ENCODE measurements at regions not wholly inside any gene's neighbourhood (a gene's known extent, or its start where the extent isn't known, plus 50 kb on each side); places are given as distances from the start of the nearest gene placed in this dataset.

GRCh38 chr17:68812876-68813584, 142.2 kb downstream of the ABCA8 start:
- TF ChIP-seq, protein P1, sequence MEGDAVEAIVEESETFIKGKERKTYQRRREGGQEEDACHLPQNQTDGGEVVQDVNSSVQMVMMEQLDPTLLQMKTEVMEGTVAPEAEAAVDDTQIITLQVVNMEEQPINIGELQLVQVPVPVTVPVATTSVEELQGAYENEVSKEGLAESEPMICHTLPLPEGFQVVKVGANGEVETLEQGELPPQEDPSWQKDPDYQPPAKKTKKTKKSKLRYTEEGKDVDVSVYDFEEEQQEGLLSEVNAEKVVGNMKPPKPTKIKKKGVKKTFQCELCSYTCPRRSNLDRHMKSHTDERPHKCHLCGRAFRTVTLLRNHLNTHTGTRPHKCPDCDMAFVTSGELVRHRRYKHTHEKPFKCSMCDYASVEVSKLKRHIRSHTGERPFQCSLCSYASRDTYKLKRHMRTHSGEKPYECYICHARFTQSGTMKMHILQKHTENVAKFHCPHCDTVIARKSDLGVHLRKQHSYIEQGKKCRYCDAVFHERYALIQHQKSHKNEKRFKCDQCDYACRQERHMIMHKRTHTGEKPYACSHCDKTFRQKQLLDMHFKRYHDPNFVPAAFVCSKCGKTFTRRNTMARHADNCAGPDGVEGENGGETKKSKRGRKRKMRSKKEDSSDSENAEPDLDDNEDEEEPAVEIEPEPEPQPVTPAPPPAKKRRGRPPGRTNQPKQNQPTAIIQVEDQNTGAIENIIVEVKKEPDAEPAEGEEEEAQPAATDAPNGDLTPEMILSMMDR (IDR thresholded peaks at IDR 0.05; ENCODE audit: insufficient read depth, low read length, poor library complexity, severe bottlenecking) = no peak
- Histone ChIP-seq H3K27me3 (replicated peaks; ENCODE audit: control insufficient read depth, insufficient read depth, low read length) (no peaks in the 10 kb centered on the region), H3K4me3 (replicated peaks; ENCODE audit: low read depth, low read length) (no peak overlapping the region), H3K36me3 (ENCODE audit: control insufficient read depth, insufficient read depth, low read length) (no peaks in the 10 kb centered on the region)
- no peak for DNase-seq (ENCODE audit: extremely low read depth, insufficient read length)

- Histone ChIP-seq H3K4me3 (replicated peaks; ENCODE audit: low read depth, low read length) (no peak overlapping the region), H3K27me3 (replicated peaks; ENCODE audit: control insufficient read depth, insufficient read depth, low read length) (no peaks in the 10 kb centered on the region), H3K36me3 (ENCODE audit: control insufficient read depth, insufficient read depth, low read length) (no peaks in the 10 kb centered on the region)
- TF ChIP-seq, protein P1 (IDR thresholded peaks at IDR 0.05; ENCODE audit: insufficient read depth, low read length, poor library complexity, severe bottlenecking) = no peak
- DNase-seq (ENCODE audit: extremely low read depth, insufficient read length) = no peak
These were observed 146.0 kb downstream of the ABCA8 start for GRCh38 chr17:68809148-68809547.

GRCh38 chr17:68807998-68808772, 147.0 kb downstream of the ABCA8 start:
- Histone ChIP-seq H3K27me3 (replicated peaks; ENCODE audit: control insufficient read depth, insufficient read depth, low read length) (no peaks in the 10 kb centered on the region), H3K36me3 (ENCODE audit: control insufficient read depth, insufficient read depth, low read length) (no peaks in the 10 kb centered on the region), H3K4me3 (replicated peaks; ENCODE audit: low read depth, low read length) (no peak overlapping the region)
- TF ChIP-seq, protein P1 (IDR thresholded peaks at IDR 0.05; ENCODE audit: insufficient read depth, low read length, poor library complexity, severe bottlenecking) = no peak
- no peak for DNase-seq (ENCODE audit: extremely low read depth, insufficient read length)

GRCh38 chr17:68805609-68806008, 149.6 kb downstream of the ABCA8 start:
- no peak for DNase-seq (ENCODE audit: extremely low read depth, insufficient read length)
- H3K36me3 ChIP-seq (ENCODE audit: control insufficient read depth, insufficient read depth, low read length) = no peaks in the 10 kb centered on the region
- H3K27me3 ChIP-seq (replicated peaks; ENCODE audit: control insufficient read depth, insufficient read depth, low read length) = no peaks in the 10 kb centered on the region
- H3K4me3 ChIP-seq (replicated peaks; ENCODE audit: low read depth, low read length) = no peak overlapping the region
- TF ChIP-seq, protein P1 (IDR thresholded peaks at IDR 0.05; ENCODE audit: insufficient read depth, low read length, poor library complexity, severe bottlenecking) = no peak

DNA sequence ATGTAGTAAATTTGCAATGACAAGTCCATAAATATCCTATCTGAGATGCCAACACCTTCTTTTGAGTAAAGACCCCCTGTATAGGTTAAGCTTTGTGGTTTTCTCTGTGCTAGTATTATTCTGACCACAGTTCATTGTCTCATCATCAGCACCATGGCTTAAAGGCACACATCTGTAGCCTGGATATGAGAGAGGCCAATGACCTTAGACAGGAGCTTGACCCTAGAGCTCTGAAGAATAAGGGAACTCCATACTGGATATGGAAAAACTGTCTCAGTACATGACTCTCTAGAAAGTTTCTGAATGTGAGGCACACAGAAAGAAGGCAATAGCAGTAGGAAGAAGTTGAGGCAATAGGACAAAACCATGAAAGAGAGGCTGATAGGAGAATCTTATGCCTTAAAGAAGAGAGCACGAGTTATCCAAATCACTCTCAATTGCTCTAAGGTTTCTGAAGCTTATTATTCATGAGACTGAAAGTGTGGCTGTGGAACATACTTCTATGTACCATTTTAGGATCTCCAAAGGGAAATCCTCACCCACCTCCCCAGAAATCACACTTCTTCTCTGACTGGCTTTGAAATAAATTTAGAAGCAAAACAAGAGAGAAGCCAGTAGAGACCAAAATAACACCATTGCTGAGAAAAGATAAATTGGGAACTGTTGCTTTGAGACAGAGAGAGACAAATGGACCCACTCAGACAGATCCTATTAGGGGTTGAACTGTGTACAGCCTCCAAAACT, 150.2 kb downstream of the ABCA8 start:
- Histone ChIP-seq H3K27me3 (replicated peaks; ENCODE audit: control insufficient read depth, insufficient read depth, low read length) (no peaks in the 10 kb centered on the region), H3K36me3 (ENCODE audit: control insufficient read depth, insufficient read depth, low read length) (no peaks in the 10 kb centered on the region), H3K4me3 (replicated peaks; ENCODE audit: low read depth, low read length) (no peak overlapping the region)
- TF ChIP-seq, protein P1 (IDR thresholded peaks at IDR 0.05; ENCODE audit: insufficient read depth, low read length, poor library complexity, severe bottlenecking) = no peak
- no peak for DNase-seq (ENCODE audit: extremely low read depth, insufficient read length)
